ENCODE measurements at regions not wholly inside any gene's neighbourhood (a gene's known extent, or its start where the extent isn't known, plus 50 kb on each side); places are given as distances from the start of the nearest gene placed in this dataset.
"Not testable (repeated sequence)": the region's sequence is repeated elsewhere in the genome, so short reads cannot be mapped to it uniquely, and the experiment has no call there.

GRCh38 chr18:4605212-4605611 is 150.1 kb upstream of the DLGAP1 start:
- DNase-seq, result no peak

GRCh38 chr18:4603955-4604354 is 148.8 kb upstream of the DLGAP1 start:
- DNase-seq, result no peak

- no peak for DNase-seq
Measured at GRCh38 chr18:4599312-4599711, 144.2 kb upstream of the DLGAP1 start.

- no peak for DNase-seq
Measured at GRCh38 chr18:4597301-4597700, 142.2 kb upstream of the DLGAP1 start.

GRCh38 chr18:4593895-4594294 is 138.8 kb upstream of the DLGAP1 start:
- no peak for DNase-seq

DNA sequence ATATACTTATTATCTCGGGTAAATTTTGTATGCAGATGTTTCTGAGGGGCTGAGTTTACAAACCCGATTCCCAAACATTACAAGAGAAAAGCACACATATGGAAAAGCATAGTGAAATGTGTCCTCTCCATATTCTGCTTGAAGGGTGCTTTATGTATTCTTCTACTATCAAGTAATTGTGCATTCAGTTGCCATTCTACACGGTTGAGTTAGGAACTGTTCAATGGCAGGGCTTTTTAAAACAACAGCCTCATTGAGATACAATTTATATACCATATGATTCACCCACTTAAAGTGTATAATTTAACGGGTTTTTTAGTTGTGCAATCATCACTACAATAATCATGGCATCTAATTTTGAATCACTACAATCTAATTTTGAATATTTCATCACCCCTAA is 138.4 kb upstream of the DLGAP1 start:
- no peak for DNase-seq

- DNase-seq, result no peak
Measured at GRCh38 chr18:4589056-4589800, 134.1 kb upstream of the DLGAP1 start.

DNA sequence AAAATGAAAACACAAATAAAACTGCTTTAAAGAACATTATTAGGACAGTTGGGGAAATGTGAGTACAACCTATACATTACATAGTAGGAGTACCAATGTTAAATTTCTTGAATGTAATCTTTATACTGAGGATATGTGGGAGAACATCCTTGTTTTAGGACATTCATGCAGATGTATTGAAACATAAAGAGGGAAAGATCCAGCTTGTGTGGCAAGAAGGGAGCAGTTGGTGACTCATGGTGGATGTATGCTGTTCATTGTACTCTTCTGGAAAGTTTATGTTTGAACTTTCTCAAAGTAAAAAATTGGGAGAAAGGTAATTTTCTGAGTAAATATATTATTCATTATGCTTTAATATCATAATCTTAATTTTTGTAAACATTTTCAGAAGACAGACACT is 132.1 kb upstream of the DLGAP1 start:
- DNase-seq, result no peak

- no peak for DNase-seq
Measured at GRCh38 chr18:4586731-4587130, 131.6 kb upstream of the DLGAP1 start.

DNA sequence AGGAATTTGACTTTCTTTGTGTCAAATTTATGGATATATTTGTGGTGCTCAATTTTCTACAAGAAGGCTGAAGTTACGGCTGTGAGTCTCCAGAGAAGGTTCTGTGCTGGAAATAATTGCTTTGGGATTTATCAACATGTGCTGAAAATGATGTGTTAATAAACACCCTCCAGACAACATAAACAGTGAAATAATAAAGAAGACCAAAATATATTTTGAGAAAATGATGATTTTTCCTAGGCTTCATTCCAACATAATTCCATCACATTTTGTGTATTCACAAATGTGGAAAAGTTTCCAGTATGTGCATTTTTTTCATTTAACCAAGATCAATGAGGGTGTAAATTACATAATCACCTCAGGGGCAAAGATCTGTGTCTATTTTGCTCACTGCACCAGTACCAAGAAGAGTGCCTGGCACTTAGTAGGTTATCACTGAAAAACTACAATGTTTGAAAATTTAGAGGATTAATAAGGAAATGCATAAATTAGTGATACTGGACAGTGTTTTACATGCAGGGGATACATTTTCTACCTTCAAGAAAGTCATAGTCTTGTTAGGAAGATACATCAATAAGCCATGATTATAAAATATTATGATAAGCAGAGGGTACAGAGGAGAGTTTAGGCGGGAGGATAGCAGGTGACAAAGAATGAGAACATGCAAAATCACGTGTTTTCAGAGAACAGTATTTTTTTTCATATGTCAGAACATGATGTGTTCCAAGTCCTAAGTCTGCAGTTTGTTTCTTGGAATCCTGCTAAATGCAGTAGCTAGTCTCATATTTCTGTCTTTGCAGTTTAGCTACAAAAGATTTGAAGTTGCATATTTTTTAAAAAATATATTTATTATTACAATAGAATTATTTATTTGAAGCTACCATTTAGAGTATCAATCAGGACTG is 127.6 kb upstream of the DLGAP1 start:
- DNase-seq, result no peak

DNA sequence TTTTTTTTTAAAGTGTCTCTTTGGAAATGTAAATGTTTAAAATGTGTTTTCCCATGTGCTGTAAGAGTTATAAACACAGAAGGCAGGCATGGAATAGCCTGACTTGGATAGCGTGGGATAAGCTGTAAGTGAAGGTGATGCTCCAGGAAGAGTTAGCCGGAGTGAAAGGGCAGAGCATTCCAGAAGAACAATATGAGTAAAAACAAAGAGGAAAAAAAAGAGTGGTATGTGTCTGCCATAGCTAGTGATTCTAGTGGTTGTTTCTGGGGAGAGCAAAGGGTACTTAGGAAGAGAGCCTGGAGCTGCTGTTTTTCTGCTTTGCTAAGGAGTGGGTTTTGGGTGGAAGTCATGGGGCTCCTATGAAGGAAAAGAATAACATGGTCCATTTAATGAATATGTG is 126.9 kb upstream of the DLGAP1 start:
- DNase-seq, result no peak

DNA sequence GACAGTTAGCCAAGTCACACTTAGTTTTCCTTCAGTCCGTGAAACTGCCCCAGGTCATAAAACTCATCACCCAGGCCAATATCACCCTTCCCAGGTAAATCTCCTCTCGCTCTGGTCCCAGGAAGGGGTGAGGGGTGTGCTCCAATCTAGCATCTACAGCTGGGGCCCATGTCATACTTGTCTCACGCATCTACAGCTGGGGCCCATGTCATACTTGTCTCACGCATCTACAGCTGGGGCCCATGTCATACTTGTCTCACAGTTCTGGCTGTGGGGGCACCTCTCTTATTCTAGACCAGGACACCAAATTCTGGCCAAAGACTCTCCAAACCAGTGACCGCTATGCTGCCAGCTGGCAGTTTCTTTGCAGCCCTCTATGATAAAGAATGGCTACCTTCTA is 123.3 kb upstream of the DLGAP1 start:
- DNase-seq, result no peak

DNA sequence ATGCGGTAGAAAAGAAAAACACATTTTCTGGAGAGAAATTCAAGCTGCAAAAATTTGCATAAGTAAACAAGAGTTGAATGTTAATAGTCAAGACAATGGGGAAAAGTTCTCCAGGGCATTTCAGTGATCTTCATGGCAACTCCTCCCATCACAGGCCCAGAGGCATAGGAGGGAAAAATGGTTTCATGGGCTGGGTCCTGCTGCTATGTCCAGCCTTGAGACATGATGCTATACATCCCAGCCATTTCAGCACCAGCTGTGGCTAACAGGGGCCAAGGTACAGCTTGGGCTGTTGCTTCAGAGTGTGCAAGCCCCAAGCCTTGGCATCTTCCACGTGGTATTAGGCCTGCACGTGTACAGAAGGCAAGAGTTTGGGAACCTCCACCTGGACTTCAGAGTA is 118.6 kb upstream of the DLGAP1 start:
- no peak for DNase-seq

GRCh38 chr18:4557502-4557901 is 102.4 kb upstream of the DLGAP1 start:
- no peak for DNase-seq

DNA sequence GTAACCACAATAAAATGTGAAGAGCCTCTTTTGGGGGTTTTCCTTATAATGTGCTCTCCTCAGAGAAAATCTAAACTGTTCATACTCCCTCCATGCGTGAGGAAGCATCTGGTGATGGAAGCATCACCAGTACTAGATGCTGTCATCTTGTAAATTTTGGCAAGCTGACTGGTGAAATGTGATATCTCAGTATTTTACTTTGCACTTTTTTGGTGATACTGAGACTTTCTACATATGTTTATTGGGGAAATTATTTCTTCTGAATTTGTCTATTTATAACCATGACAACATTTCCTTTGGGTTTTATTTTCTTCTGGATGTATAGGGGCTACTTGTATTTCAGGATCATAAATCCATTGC is 95.9 kb upstream of the DLGAP1 start:
- DNase-seq, result no peak

GRCh38 chr18:4549164-4549872 is 94.2 kb upstream of the DLGAP1 start:
- no peak for DNase-seq

GRCh38 chr18:4547126-4547525 is 92.0 kb upstream of the DLGAP1 start:
- no peak for DNase-seq

GRCh38 chr18:4544142-4544541 is 89.0 kb upstream of the DLGAP1 start:
- DNase-seq, result no peak

- no peak for DNase-seq
Measured at GRCh38 chr18:4543711-4544110, 88.6 kb upstream of the DLGAP1 start.

DNA sequence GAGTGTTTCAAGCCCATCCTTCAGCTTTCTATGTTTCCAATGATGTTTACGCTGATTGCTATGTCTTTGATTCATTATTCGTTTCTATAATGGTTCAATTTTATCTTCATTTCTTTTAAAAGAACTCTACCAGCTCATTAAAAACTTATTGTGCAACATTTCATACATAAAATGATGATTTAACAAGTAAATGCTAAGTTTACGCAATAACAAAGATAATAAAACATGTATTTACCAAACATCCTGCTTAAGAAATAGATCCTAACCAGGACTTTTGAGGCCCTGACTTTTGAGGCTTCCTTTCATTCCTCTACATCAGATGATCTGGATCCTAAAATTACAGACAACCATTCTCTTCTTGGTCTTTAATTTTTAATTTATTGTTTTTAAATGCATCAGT is 86.5 kb upstream of the DLGAP1 start:
- no peak for DNase-seq

DNA sequence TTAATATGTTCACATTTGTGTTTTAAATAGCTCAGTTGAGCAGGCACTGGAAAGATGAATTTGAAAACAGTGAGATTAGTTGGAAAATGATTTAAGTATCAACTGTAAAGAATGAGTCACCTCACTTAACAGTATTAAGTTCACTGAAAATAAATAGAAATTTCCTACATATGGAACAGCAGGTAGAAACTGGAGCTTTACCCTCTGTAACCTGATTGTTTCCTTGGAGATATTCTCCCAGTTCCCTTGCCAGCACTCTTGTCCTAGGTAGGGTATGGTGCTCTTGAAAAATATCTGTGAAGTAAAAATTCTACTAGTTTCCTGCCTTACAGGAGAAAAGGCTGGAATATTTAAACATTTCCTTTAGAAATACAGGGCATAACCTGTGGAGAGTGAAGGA is 81.3 kb upstream of the DLGAP1 start:
- DNase-seq, result no peak

GRCh38 chr18:4528405-4528804 is 73.3 kb upstream of the DLGAP1 start:
- DNase-seq, result no peak

DNA sequence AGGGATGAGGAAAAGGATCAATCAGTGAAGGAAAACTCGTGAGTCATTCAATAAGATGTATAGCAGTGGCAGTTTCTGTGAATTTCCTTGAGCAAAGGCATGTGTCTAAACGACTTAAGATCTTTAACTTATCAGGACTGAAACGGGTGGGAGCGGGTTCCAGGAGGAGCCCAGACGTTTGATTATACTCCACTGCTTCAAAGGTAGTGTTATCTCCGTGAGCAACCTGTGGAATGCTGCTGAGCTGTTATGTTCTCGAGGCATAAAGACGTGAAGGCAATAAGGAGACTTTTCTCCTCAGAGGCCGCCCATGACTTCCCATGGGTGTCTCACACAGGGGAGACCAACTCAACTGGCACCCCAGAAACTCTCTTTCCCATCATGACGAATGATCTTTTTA is 72.7 kb upstream of the DLGAP1 start:
- DNase-seq, result not testable (repeated sequence)

DNA sequence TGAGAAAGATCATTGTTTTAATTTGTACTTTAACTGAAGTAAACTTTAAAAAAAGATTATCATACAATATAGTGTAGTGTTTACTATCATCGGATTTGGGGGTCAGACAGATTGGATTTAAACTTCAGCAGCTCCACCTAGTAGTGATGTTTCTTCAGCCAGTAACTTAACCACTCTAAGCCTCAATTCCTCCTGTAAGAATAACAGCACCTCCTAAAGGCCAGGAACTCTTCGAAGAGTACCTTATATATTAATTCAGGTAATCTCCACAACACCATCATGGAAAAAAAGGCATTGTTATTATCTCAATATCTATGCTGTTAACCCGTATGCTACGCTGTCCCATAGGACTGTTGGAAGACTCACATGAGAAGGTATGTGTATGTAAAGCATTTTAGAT is 69.0 kb upstream of the DLGAP1 start:
- DNase-seq, result no peak
